NCI-H187 treated with DMSO at 0.1 percent for 48 hours (cell line): ENCODE measurements at regions not wholly inside any gene's neighbourhood (a gene's known extent, or its start where the extent isn't known, plus 50 kb on each side); places are given as distances from the start of the nearest gene placed in this dataset.
A peak's percentile ranks its signal among the peaks of the same experiment; 100 is the strongest.

Experiments
- DNase-seq: peaks from one replicate; lab custom pipeline; 2025; lab: John Stamatoyannopoulos, UW

DNA sequence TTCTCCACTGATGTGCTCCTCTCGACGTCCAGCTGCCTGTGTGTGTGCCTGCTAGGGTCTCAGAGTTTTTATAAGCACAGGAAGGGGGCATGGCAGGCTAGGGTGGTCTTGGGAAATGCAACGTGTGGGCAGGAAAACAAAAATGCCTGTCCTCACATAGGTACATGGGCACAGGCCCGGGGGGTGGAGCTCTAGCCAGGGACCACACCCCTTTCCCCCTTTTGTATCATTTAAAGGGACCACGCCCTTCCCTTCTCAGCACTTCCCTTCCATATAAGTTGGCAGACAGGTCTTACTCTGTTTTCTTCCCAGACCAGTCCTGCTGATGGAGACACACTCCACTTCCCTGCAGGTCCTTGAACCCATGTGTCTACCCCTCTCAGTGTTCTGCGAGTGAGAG lies 645.0 kb downstream of the CBLN2 start:
- DNase-seq, result no peak

- no peak for DNase-seq
Measured at GRCh38 chr18:71887509-71887908, 656.6 kb downstream of the CBLN2 start.

DNA sequence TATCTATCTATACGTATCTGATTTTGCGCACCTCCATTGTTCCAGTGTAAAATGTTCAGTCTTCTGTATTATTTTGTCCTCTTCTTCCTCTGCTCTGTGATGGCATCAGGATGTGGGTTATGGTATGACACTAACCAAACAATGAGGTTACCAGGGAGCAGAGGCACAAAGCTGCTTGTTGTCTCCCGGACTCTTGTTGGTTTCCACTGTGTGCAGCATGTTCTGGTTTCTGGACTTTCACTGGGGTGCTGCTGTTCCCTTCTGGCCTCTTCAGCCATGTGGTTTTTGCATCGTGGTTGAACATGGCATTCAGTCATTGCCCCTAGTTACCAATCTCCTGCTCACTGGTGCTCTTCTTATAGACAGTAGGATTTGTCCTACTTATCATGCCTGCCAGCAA lies 665.9 kb downstream of the CBLN2 start:
- no peak for DNase-seq

DNA sequence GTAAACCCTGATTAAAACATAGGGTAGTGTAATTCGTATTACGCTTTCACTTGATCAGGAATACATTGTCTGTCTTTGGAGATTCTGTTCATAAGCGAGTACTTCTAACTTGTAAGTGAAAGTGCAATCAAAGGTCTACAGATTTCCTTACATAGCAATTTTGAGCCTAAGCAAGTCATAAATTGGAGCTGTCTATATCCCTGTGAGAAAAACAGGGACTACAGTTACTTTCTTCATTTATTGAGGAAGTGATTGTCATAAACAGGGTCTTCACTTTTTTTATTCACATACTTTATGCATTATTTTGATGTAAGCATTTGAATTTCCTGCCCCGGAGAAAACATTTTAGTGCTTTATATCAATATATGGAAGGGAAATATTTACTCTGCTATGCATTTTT lies 670.4 kb downstream of the CBLN2 start:
- no peak for DNase-seq

DNA sequence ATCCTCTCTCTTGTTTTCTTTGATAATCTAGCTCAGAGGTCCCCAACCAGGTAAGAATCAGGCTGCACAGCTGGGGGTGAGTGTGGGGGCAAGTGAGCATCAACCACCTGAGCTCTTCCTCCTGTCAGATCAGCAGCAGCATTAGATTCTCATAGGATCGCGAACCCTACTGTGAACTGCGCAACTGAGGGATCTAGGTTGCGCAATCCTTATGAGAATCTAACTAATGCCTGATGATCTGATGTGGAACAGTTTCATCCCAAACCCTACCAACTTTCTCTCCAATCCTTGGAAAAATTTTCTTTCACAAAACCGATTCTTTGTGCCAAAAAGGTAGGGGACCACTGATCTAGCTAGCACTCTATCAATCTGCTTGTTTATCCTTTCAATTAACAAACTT lies 678.3 kb downstream of the CBLN2 start:
- no peak for DNase-seq

DNA sequence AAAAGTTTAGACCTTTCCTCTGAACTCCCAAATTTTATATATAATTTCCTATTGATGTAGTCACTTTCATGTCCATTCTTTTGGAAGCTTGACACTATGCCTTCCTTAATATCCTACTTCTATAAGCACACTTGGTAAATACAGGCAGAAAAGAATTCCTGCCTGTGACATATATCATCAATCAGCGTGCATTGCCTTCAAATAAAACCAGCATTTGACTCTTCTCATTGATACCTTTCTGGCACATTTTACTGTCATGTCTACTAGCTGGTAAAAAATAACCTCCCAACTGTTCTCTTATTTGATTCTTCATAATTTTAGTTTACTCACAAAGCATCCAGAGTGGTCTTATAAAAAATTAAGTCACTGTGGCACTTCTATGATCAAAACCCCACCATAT lies 693.5 kb downstream of the CBLN2 start:
- DNase-seq, result no peak

- DNase-seq, result no peak
Measured at GRCh38 chr18:71849407-71849806, 694.7 kb downstream of the CBLN2 start.

DNA sequence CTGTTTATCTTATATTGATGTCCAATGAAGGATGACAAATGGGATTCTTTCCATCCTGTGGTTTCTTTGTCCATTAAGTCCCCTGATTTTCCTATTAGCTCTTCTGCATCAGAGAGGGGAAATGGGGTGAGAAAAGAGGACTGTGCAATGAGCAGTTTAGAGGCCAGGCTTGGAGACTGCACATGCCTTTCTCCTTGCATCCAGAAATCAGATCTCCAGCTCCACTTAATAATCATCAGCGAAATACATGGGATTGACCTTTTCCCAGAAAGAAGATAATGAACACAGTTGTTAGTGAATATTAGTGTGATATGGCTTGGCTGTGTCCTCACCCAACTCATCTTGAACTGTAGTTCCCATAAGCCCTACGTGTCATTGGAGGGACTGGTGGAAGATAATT lies 697.4 kb downstream of the CBLN2 start:
- DNase-seq, result no peak

DNA sequence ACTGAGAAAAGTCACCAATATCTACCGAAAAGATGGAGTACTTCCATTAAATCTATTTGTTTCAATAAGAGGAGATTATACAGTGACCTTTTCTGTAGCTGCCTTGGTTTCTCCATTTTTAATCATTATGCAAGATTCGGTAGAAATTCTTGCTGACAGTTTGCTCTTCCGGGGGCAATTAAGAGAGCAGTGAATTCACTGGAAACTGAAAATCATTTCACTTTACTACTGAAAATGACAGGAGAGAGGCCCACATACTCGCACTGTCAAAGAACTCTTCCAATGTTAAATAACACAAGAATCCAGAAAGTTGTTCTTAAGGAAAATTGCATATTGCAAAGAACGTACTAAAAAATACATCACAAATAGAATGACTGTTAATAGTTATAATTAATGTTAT lies 699.3 kb downstream of the CBLN2 start:
- DNase-seq, result no peak

- DNase-seq, result no peak
Measured at GRCh38 chr18:71842666-71843065, 701.5 kb downstream of the CBLN2 start.

DNA sequence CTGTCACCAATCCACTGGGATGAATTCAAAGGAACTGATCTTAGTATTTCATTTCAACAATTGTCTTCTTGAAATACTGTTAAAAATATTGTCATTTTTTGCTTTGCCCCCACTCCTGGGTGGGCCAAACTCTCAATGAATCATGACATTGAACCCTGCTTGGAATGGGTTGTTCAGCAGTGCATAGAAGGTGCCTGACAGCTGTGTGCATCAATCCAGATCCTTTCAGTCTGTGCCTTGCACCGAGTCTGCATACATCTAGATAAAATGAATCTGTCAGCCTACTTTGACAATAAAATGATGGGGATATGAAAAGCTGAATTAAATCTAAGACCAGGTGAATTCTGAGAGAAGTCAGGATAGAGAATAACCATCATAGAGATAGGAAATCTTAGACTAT lies 706.6 kb downstream of the CBLN2 start:
- DNase-seq, result no peak

DNA sequence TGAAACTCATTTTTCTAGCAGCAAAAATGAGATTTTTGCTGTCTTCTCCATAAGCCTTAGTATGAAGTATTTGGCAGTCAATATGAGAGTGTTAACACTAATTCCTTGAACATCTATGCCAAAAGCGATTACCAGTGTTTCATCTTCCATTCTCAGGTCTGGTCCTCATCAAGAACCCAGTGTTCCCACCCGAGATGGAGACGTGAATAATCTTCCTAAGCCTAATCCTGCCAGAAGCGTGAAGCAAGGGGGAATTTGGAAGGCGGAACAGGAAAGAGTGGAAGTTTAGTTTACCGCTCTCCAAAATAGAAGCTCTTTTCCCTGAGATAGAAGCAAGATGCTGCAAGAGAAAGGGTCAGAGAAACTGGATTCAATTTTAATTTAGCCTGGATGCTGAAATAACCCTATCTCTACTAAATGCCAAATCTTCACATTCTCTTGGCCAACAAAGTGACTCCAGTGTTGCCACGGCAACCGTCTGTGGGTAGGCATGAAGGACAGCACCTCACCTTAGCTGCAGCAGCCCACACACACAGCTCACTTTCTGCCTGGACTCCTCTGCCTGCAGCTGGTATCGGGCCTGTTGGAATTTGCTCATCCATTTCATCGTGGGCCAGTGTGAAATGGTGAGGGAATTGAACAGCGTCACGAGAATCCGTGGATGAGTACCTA lies 711.1 kb downstream of the CBLN2 start:
- DNase-seq, result no peak

DNA sequence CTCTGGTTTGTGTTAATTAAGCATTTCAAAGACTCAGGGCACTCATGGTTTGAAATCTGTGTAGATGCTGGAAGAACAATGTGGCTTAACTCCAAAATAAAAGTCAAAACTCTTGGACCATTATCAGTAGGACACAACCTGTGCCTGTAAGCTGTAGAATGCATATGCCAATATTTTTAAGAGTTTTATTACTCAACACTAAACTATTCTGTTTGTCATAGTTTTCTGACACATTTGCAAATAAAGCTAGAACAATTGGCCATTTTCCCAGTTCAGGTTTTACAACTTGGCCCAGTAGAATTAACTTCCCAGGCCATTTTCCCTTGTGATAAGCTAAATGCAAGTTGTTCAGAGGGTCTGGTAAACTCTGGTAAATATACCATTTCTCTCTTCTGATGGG lies 713.1 kb downstream of the CBLN2 start:
- DNase-seq, result no peak

- DNase-seq, result no peak
Measured at GRCh38 chr18:71827301-71827700, 716.8 kb downstream of the CBLN2 start.

- no peak for DNase-seq
Measured at GRCh38 chr18:71815305-71815704, 728.8 kb downstream of the CBLN2 start.

GRCh38 chr18:71809711-71810110 lies 734.4 kb downstream of the CBLN2 start:
- no peak for DNase-seq

- no peak for DNase-seq
Measured at GRCh38 chr18:71808616-71809015, 735.5 kb downstream of the CBLN2 start.

DNA sequence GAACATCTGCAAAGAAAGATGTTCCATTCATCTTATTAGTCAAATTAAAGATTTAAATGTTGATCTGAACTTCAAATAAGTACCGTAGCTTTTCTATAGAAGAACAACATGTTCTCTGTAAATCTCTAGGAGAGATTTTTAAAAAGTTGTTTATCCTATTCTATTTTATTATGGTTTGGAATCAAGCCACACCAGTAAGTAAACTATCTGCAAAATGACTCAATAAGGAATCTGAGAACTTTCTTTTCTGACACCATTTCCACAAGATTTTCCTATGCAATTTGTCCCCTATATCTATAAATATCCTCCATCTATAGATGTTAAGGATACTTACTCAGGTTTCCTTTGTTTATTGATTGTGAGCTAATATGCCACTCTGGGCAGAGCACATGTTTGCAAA lies 736.6 kb downstream of the CBLN2 start:
- DNase-seq, result no peak

DNA sequence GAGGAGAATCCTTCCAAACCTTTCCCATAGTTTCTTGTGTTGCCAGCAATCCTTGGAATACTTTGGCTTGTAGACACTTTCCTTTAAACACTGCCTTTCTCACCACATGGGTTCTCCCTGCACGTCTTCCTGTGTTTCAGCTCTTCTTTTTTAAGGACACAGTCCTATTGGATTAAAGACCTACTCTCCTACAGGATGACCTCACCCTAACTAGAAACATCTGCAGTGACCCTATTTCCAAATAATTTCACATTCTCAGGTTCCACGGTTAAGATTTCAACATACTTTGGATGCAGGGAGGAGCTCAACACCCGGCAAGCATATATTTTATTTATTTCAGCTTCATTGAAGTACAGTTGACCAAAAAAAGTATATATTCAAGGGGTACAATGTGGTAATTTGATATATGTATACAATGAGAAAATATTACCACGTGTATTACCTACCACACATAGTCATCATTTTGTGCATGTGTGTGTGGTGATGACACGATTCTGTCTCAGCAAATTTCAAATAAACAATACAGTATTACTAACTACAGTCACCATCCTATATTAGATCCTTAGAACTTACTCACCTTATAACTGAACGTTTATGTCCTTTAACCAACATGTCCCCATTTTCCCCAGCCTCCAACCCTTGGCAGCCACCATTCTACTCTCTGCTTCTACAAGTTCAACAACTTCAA lies 745.0 kb downstream of the CBLN2 start:
- no peak for DNase-seq

DNA sequence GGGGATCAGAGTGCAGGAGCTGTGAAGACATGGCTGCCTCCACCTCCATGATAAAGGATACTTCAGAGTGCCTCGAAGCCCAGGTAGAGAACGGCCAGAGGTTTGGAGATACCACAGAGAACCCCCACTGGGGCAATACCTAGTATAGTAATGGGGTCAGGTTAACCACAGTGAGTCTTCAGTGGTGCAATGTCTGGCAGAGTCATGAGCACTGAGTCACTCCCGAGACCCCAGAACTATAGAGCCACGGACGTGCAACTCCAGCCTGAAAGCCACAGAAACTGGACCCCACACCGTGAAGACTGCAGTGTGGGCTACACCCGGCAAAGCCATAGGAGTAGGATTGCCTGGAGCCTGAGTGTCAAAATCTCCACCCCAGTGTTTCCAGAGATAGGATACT lies 746.6 kb downstream of the CBLN2 start:
- DNase-seq, result no peak

GRCh38 chr18:71784777-71785176 lies 759.4 kb downstream of the CBLN2 start:
- no peak for DNase-seq

GRCh38 chr18:71760541-71760940 lies 783.6 kb downstream of the CBLN2 start:
- peak; percentile 45 for DNase-seq

DNA sequence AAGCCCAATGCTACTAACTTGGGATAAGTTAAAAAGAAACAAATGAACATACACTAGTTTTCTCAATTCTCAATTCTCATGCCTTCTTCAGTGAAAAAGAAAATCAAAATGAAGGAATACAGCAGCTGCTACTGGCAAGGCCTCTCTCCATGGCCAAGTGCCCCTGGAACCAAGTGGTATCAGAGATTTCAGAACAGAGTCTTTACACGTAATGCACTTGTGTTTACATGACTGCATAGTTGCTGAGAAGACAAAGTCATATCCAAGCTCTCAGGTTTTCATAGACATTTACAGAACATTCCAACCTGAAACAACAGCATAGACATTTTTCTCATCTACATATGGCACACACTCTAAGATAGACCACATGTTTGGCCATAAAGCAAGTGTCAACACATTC lies 789.9 kb downstream of the CBLN2 start:
- no peak for DNase-seq

- DNase-seq, result no peak
Measured at GRCh38 chr18:71743634-71744033, 800.5 kb downstream of the CBLN2 start.
